ENCODE measurements at regions not wholly inside any gene's neighbourhood (a gene's known extent, or its start where the extent isn't known, plus 50 kb on each side); places are given as distances from the start of the nearest gene placed in this dataset.

- TF ChIP-seq TAF1 (IDR thresholded peaks at IDR 0.05; ENCODE audit: borderline replicate concordance, insufficient read depth, low read length) (no peak), SIN3A (IDR thresholded peaks at IDR 0.05; ENCODE audit: borderline replicate concordance, insufficient read depth, low read length) (no peak), POLR2AphosphoS5 (IDR thresholded peaks at IDR 0.05; ENCODE audit: low read depth, low read length) (no peak), FOXP2 (optimal IDR thresholded peaks at IDR 0.05; ENCODE audit: borderline replicate concordance, extremely low read depth, extremely low read length, insufficient read depth) (no peak), REST (IDR thresholded peaks at IDR 0.05; ENCODE audit: insufficient read depth in 1 of 2, low read depth in 2 of 2, low read length in 2 of 2) (no peak)
These were observed 297.2 kb upstream of the AMIGO2 start for GRCh38 chr12:47376927-47377326.

GRCh38 chr12:47373554-47374150 is 293.9 kb upstream of the AMIGO2 start:
- TF ChIP-seq SIN3A (IDR thresholded peaks at IDR 0.05; ENCODE audit: borderline replicate concordance, insufficient read depth, low read length) (no peak), POLR2AphosphoS5 (IDR thresholded peaks at IDR 0.05; ENCODE audit: low read depth, low read length) (no peak), FOXP2 (optimal IDR thresholded peaks at IDR 0.05; ENCODE audit: borderline replicate concordance, extremely low read depth, extremely low read length, insufficient read depth) (no peak), REST (IDR thresholded peaks at IDR 0.05; ENCODE audit: insufficient read depth in 1 of 2, low read depth in 2 of 2, low read length in 2 of 2) (no peak), TAF1 (IDR thresholded peaks at IDR 0.05; ENCODE audit: borderline replicate concordance, insufficient read depth, low read length) (no peak)

- TF ChIP-seq POLR2AphosphoS5 (IDR thresholded peaks at IDR 0.05; ENCODE audit: low read depth, low read length): no peak
These were observed 290.7 kb upstream of the AMIGO2 start for GRCh38 chr12:47370421-47370820.

GRCh38 chr12:47369085-47369484 is 289.3 kb upstream of the AMIGO2 start:
- no peak for TF ChIP-seq FOXP2 (optimal IDR thresholded peaks at IDR 0.05; ENCODE audit: borderline replicate concordance, extremely low read depth, extremely low read length, insufficient read depth)
- TF ChIP-seq SIN3A (IDR thresholded peaks at IDR 0.05; ENCODE audit: borderline replicate concordance, insufficient read depth, low read length): no peak
- no peak for TF ChIP-seq POLR2AphosphoS5 (IDR thresholded peaks at IDR 0.05; ENCODE audit: low read depth, low read length)

GRCh38 chr12:47367912-47368537 is 288.3 kb upstream of the AMIGO2 start:
- TF ChIP-seq SIN3A (IDR thresholded peaks at IDR 0.05; ENCODE audit: borderline replicate concordance, insufficient read depth, low read length) (no peak), REST (IDR thresholded peaks at IDR 0.05; ENCODE audit: insufficient read depth in 1 of 2, low read depth in 2 of 2, low read length in 2 of 2) (no peak), FOXP2 (optimal IDR thresholded peaks at IDR 0.05; ENCODE audit: borderline replicate concordance, extremely low read depth, extremely low read length, insufficient read depth) (no peak), TAF1 (IDR thresholded peaks at IDR 0.05; ENCODE audit: borderline replicate concordance, insufficient read depth, low read length) (no peak), POLR2AphosphoS5 (IDR thresholded peaks at IDR 0.05; ENCODE audit: low read depth, low read length) (no peak)

- TF ChIP-seq REST (IDR thresholded peaks at IDR 0.05; ENCODE audit: insufficient read depth in 1 of 2, low read depth in 2 of 2, low read length in 2 of 2): no peak
- no peak for TF ChIP-seq TAF1 (IDR thresholded peaks at IDR 0.05; ENCODE audit: borderline replicate concordance, insufficient read depth, low read length)
- no peak for TF ChIP-seq SIN3A (IDR thresholded peaks at IDR 0.05; ENCODE audit: borderline replicate concordance, insufficient read depth, low read length)
- no peak for TF ChIP-seq FOXP2 (optimal IDR thresholded peaks at IDR 0.05; ENCODE audit: borderline replicate concordance, extremely low read depth, extremely low read length, insufficient read depth)
- no peak for TF ChIP-seq POLR2AphosphoS5 (IDR thresholded peaks at IDR 0.05; ENCODE audit: low read depth, low read length)
These were observed 286.8 kb upstream of the AMIGO2 start for GRCh38 chr12:47366579-47366978.
